ENCODE measurements at regions not wholly inside any gene's neighbourhood (a gene's known extent, or its start where the extent isn't known, plus 50 kb on each side); places are given as distances from the start of the nearest gene placed in this dataset.
A peak's percentile ranks its signal among the peaks of the same experiment; 100 is the strongest.
"Not testable (repeated sequence)": the region's sequence is repeated elsewhere in the genome, so short reads cannot be mapped to it uniquely, and the experiment has no call there.

GRCh38 chr4:164136180-164136616 is 617.7 kb upstream of the SMIM31 start:
- Histone ChIP-seq H3K36me3 (ENCODE audit: insufficient read depth in 1 of 2, low read depth in 1 of 2) (no peaks in the 10 kb centered on the region), H3K9me3 (no peaks in the 10 kb centered on the region), H3K27me3 (ENCODE audit: insufficient read depth in 3 of 3, low read length in 2 of 3) (no peaks in the 10 kb centered on the region), H3K27ac (no peak overlapping the region), H3K4me3 (no peak overlapping the region), H3K4me1 (no peaks in the 10 kb centered on the region)
- intact Hi-C loops (cut with DNase I) = no loop called here
- 70 to 79% (median 78%) methylated on average over 2 of the region's 2 CpGs for WGBS, 3 donors
- DNase-seq (no peak), ATAC-seq (no peak)
- TF ChIP-seq, protein P1, sequence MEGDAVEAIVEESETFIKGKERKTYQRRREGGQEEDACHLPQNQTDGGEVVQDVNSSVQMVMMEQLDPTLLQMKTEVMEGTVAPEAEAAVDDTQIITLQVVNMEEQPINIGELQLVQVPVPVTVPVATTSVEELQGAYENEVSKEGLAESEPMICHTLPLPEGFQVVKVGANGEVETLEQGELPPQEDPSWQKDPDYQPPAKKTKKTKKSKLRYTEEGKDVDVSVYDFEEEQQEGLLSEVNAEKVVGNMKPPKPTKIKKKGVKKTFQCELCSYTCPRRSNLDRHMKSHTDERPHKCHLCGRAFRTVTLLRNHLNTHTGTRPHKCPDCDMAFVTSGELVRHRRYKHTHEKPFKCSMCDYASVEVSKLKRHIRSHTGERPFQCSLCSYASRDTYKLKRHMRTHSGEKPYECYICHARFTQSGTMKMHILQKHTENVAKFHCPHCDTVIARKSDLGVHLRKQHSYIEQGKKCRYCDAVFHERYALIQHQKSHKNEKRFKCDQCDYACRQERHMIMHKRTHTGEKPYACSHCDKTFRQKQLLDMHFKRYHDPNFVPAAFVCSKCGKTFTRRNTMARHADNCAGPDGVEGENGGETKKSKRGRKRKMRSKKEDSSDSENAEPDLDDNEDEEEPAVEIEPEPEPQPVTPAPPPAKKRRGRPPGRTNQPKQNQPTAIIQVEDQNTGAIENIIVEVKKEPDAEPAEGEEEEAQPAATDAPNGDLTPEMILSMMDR (IDR thresholded peaks at IDR 0.05) = no peak

DNA sequence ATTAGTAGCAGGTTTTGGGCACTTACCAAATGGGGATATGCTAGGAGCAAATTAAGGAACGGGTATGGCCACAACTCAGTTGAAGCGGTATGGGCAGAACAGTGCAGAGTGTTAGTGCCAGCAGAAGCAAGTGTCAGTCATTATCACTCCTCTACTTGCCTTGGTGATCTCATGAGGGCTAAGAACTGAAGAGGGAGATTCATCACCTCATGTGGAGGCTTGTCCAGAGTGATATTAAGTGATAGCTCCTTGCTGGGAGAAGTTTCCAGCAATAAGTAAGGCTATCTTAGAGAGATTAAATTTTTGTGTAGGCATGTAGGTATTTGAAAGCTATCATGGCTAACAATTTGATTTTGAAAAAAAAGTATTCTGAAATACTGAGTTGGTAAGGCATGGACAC is 615.4 kb upstream of the SMIM31 start:
- ATAC-seq = no peak
- no peaks in the 10 kb centered on the region for H3K36me3 ChIP-seq (ENCODE audit: insufficient read depth in 1 of 2, low read depth in 1 of 2)
- no peak overlapping the region for H3K27ac ChIP-seq
- intact Hi-C loops (cut with DNase I) = no loop called here
- no peak for DNase-seq
- H3K4me1 ChIP-seq = no peaks in the 10 kb centered on the region
- TF ChIP-seq, protein P1 (IDR thresholded peaks at IDR 0.05) = no peak
- no peak overlapping the region for H3K4me3 ChIP-seq
- WGBS, 3 donors = 74 to 86% (median 78%) methylated on average over 2 of the region's 2 CpGs
- no peaks in the 10 kb centered on the region for H3K27me3 ChIP-seq (ENCODE audit: insufficient read depth in 3 of 3, low read length in 2 of 3)
- H3K9me3 ChIP-seq = no peaks in the 10 kb centered on the region

- Histone ChIP-seq H3K9me3 (no peaks in the 10 kb centered on the region), H3K27me3 (ENCODE audit: insufficient read depth in 3 of 3, low read length in 2 of 3) (no peaks in the 10 kb centered on the region), H3K4me3 (no peak overlapping the region), H3K36me3 (ENCODE audit: insufficient read depth in 1 of 2, low read depth in 1 of 2) (no peaks in the 10 kb centered on the region), H3K27ac (no peak overlapping the region), H3K4me1 (no peaks in the 10 kb centered on the region)
- ATAC-seq (no peak), DNase-seq (no peak)
- intact Hi-C loops (cut with DNase I) = no loop called here
- 92 to 97% (median 96%) methylated on average over 1 of the region's 1 CpG for WGBS, 3 donors
- TF ChIP-seq, protein P1 (IDR thresholded peaks at IDR 0.05) = no peak
Observed at GRCh38 chr4:164139291-164139690, 614.6 kb upstream of the SMIM31 start.

DNA sequence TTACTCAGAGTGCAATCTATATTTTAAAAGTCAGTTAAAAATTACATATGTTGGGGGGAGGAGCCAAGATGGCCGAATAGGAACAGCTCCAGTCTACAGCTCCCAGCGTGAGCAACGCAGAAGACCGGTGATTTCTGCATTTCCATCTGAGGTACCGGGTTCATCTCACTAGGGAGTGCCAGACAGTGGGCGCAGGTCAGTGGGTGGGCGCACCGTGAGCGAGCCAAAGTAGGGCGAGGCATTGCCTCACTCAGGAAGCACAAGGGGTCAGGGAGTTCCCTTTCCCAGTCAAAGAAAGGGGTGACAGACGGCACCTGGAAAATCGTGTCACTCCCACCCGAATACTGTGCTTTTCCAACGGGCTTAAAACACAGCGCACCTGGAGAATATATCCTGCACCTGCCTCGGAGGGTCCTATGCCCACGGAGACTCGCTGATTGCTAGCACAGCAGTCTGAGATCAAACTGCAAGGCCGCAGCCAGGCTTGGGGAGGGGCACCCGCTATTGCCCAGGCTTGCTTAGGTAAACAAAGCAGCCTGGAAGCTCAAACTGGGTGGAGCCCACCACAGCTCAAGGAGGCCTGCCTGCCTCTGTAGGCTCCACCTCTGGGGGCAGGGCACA is 612.1 kb upstream of the SMIM31 start:
- ATAC-seq; H3K36me3 ChIP-seq (ENCODE audit: insufficient read depth in 1 of 2, low read depth in 1 of 2); intact Hi-C loops (cut with DNase I); H3K4me3 ChIP-seq; H3K4me1 ChIP-seq; H3K9me3 ChIP-seq; H3K27ac ChIP-seq; H3K27me3 ChIP-seq (ENCODE audit: insufficient read depth in 3 of 3, low read length in 2 of 3): not testable (repeated sequence)
- 79 to 83% (median 83%) methylated on average over 19 to 20 of the region's 20 CpGs for WGBS, 3 donors
- peak in 1 of 2 donors; percentile 16 for DNase-seq

DNA sequence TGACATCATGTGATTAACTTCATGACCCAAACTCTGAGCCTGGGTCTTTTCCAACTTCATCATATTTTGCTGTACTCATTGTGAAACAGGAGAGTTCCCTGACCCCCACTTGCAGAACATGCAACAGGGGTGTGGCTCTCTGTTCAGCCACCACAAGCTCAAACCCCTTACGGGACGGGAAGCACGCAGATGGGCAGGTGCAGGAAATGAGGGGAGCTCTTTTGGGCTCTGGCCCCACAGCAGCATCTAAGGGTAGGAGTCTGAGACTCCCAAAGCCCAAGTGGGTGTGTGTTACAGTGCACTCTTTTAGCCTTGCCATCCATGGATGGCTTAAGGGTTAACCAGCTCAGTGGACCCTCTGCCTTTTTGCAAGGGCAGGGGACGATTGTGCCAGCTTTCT is 599.5 kb upstream of the SMIM31 start:
- intact Hi-C loops (cut with DNase I) = no loop called here
- TF ChIP-seq, protein P1 (IDR thresholded peaks at IDR 0.05) = no peak
- H3K36me3 ChIP-seq (ENCODE audit: insufficient read depth in 1 of 2, low read depth in 1 of 2) = no peaks in the 10 kb centered on the region
- H3K27me3 ChIP-seq (ENCODE audit: insufficient read depth in 3 of 3, low read length in 2 of 3) = no peaks in the 10 kb centered on the region
- H3K27ac ChIP-seq = no peak overlapping the region
- H3K4me3 ChIP-seq = no peak overlapping the region
- ATAC-seq = no peak
- DNase-seq = no peak
- WGBS, 3 donors = 71 to 81% (median 75%) methylated on average over 4 of the region's 4 CpGs
- no peaks in the 10 kb centered on the region for H3K9me3 ChIP-seq
- H3K4me1 ChIP-seq = no peaks in the 10 kb centered on the region

Data from psoas muscle (tissue), 7 donors.